Spleen (tissue), 7 donors: ENCODE measurements at regions not wholly inside any gene's neighbourhood (a gene's known extent, or its start where the extent isn't known, plus 50 kb on each side); places are given as distances from the start of the nearest gene placed in this dataset.

Experiments used
- CTCF ChIP-seq, 11 experiments: fragments of 200-600 bp in 7 of 11; fragments of 450-650 bp in 4 of 11; sonication (generic) in 4 of 11; IDR thresholded peaks in 8 of 11; conservative IDR thresholded peaks in 3 of 11; 1 replicate in 7 of 11; 2 replicates in 4 of 11; pipeline versions ENCODE4 v1.4.0 to v1.8.0; 2016 to 2021; ENCODE audit warnings: antibody characterized with exemption in 11 of 11, inconsistent platforms in 4 of 11, mild to moderate bottlenecking in 1 of 11
- POLR2A ChIP-seq, 3 donors: fragments of 450-650 bp; IDR thresholded peaks; one replicate each; pipeline ENCODE4 v1.5.1; 2017; ENCODE audit warnings: antibody characterized with exemption in 3 of 3, mild to moderate bottlenecking in 1 of 3
- POLR2AphosphoS5 ChIP-seq, 3 donors: sonication (generic); formaldehyde crosslinking; IDR thresholded peaks; one replicate each; pipeline ENCODE4 v1.5.1; 2017; ENCODE audit warnings: antibody characterized with exemption in 3 of 3
- donor health status: DM: no; HTN: no; CAD: no; lungs with moderate emphysema.
- donor health status: DM: no; HTN: no; CAD: no.
- donor health status: DM: no; HTN: no; CAD: no.

- TF ChIP-seq CTCF (IDR thresholded peaks at IDR 0.05 in 8 of 11, conservative IDR thresholded peaks at IDR 0.05 in 3 of 11) (no peak), POLR2A (IDR thresholded peaks at IDR 0.05) (no peak), POLR2AphosphoS5 (IDR thresholded peaks at IDR 0.05) (no peak)
Measured at GRCh38 chr4:72712997-72713396, 144.0 kb upstream of the ADAMTS3 start.
